Caco-2 (cell line): ENCODE measurements at regions not wholly inside any gene's neighbourhood (a gene's known extent, or its start where the extent isn't known, plus 50 kb on each side); places are given as distances from the start of the nearest gene placed in this dataset.

Experiments used
- BruUV-seq: library from RNA; stranded (reverse); fragments of 400-500 nt; replicated peaks from 2 replicates; lab custom pipeline; 2021; lab: Mats Ljungman, UMichigan
- CTCF ChIA-PET: fragments of 300-600 bp; sonication (Branson Sonifier 250); formaldehyde crosslinking; loops from one replicate; lab custom pipeline; 2022; ENCODE audit warnings: antibody characterized with exemption; lab: Charles Lee
- POLR2A ChIA-PET: fragments of 300-600 bp; sonication (Branson Sonifier 250); formaldehyde crosslinking; loops from one replicate; lab custom pipeline; 2022; ENCODE audit warnings: antibody characterized with exemption; lab: Charles Lee
- DNase-seq, 2 experiments: peaks; one replicate each; pipeline versions ENCODE4 v3.0.0 to v3.0.0-alpha.2; 2020 to 2022
- H3K27me3 ChIP-seq: replicated peaks from 2 replicates; pipeline ENCODE4 v1.6.0; 2011; ENCODE audit warnings: low read length; ENCODE audit not compliant: control insufficient read depth, insufficient read depth
- H3K36me3 ChIP-seq: 2 replicates; pipeline ENCODE4 v1.5.1; 2011; ENCODE audit warnings: low read length; ENCODE audit not compliant: control insufficient read depth, insufficient read depth
- H3K4me1 ChIP-seq: fragments of 250-450 bp; sonication (Bioruptor Pico); 2 replicates; pipeline ENCODE4 v1.5.1; 2020; ENCODE audit warnings: mild to moderate bottlenecking
- H3K4me3 ChIP-seq: 2 replicates; pipeline ENCODE4 v1.5.1; 2011; ENCODE audit warnings: low read depth, mild to moderate bottlenecking, control low read depth, low read length
- H3K9me3 ChIP-seq: fragments of 250-450 bp; sonication (Bioruptor Pico); 2 replicates; pipeline ENCODE4 v1.5.1; 2020; ENCODE audit warnings: mild to moderate bottlenecking, moderate library complexity
- H3K27ac Mint-ChIP-seq: one replicate; pipeline ENCODE4 v1.8.0; 2022; ENCODE audit warnings: mixed read lengths; ENCODE audit not compliant: unreplicated experiment
- H3K27me3 Mint-ChIP-seq: one replicate; pipeline ENCODE4 v1.8.0; 2022; ENCODE audit warnings: mixed read lengths; ENCODE audit not compliant: insufficient read depth, unreplicated experiment
- H3K36me3 Mint-ChIP-seq: one replicate; pipeline ENCODE4 v1.8.0; 2022; ENCODE audit warnings: mild to moderate bottlenecking, mixed read lengths; ENCODE audit not compliant: insufficient read depth, unreplicated experiment
- H3K4me1 Mint-ChIP-seq: one replicate; pipeline ENCODE4 v1.8.0; 2022; ENCODE audit warnings: low read depth, mixed read lengths; ENCODE audit not compliant: unreplicated experiment
- H3K4me3 Mint-ChIP-seq: one replicate; pipeline ENCODE4 v1.8.0; 2022; ENCODE audit warnings: mild to moderate bottlenecking, moderate library complexity, mixed read lengths; ENCODE audit not compliant: unreplicated experiment
- H3K9me3 Mint-ChIP-seq: one replicate; pipeline ENCODE4 v1.8.0; 2022; ENCODE audit warnings: mixed read lengths; ENCODE audit not compliant: unreplicated experiment
- CTCF ChIP-seq, 2 experiments: fragments of 200-600 bp in 1 of 2; IDR thresholded peaks; 1 replicate in 1 of 2; 2 replicates in 1 of 2; pipeline versions ENCODE4 v1.5.1 to v1.8.0; 2011 to 2022; ENCODE audit warnings: antibody characterized with exemption in 1 of 2, control low read depth in 1 of 2, inconsistent platforms in 1 of 2, low read depth in 1 of 2, low read length in 1 of 2, mild to moderate bottlenecking in 1 of 2, moderate library complexity in 1 of 2; ENCODE audit not compliant: insufficient read depth in 1 of 2, severe bottlenecking in 1 of 2, unreplicated experiment in 1 of 2
- intact Hi-C: fragments of 100-400 bp; cut with micrococcal nuclease; formaldehyde crosslinking; loops from one replicate; pipeline ENCODE4 v1.10.0; 2022; ENCODE audit not compliant: unreplicated experiment

- ChIA-PET CTCF (no interaction called here), POLR2A (no interaction called here)
- Mint-ChIP-seq H3K9me3 (no peaks in the 10 kb centered on the region), H3K27ac (no peak overlapping the region), H3K27me3 (peaks cover 11% of the 10 kb centered on the region), H3K4me3 (no peak overlapping the region), H3K36me3 (no peaks in the 10 kb centered on the region), H3K4me1 (no peaks in the 10 kb centered on the region)
- no peaks in the 10 kb centered on the region for H3K9me3 ChIP-seq
- no peaks in the 10 kb centered on the region for H3K27me3 ChIP-seq
- no peak overlapping the region for H3K4me3 ChIP-seq
- intact Hi-C loops = no loop called here
- DNase-seq = no peak
- no peaks in the 10 kb centered on the region for H3K36me3 ChIP-seq
- no TSS peak for BruUV-seq
- no peaks in the 10 kb centered on the region for H3K4me1 ChIP-seq
- no peak for TF ChIP-seq CTCF (IDR thresholded peaks at IDR 0.05; ENCODE audit: insufficient read depth in 1 of 2, low read depth in 1 of 2, low read length in 1 of 2, severe bottlenecking in 1 of 2, unreplicated experiment in 1 of 2)
These were observed 470.9 kb upstream of the STXBP6 start for GRCh38 chr14:25520821-25521220.

DNA sequence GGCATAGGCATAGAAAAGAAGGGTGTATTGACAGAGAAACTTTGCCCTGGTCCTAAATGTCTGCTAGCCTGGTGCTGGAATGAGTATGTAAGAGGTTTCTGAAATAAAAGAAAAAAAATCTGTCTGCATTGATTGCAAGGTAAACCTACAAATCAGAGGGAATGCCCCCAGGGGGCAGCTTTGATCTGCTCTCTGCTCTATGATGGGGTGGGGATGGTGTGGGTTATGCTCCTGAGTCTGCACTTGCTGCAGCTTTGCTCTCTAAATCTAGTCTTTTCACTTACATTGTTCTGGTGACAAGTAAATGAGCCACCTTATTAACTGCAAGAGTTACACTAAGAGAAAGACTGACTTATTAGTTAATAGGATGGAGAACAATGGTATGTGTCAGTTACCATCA, 468.4 kb upstream of the STXBP6 start:
- TF ChIP-seq CTCF (IDR thresholded peaks at IDR 0.05; ENCODE audit: insufficient read depth in 1 of 2, low read depth in 1 of 2, low read length in 1 of 2, severe bottlenecking in 1 of 2, unreplicated experiment in 1 of 2) = no peak
- Histone ChIP-seq H3K36me3 (no peaks in the 10 kb centered on the region), H3K4me1 (no peaks in the 10 kb centered on the region), H3K27me3 (no peaks in the 10 kb centered on the region), H3K9me3 (no peaks in the 10 kb centered on the region), H3K4me3 (no peak overlapping the region)
- Mint-ChIP-seq H3K4me1 (no peaks in the 10 kb centered on the region), H3K36me3 (no peaks in the 10 kb centered on the region), H3K27ac (no peak overlapping the region), H3K4me3 (no peak overlapping the region), H3K27me3 (peaks cover 10% of the 10 kb centered on the region), H3K9me3 (no peaks in the 10 kb centered on the region)
- no TSS peak for BruUV-seq
- intact Hi-C loops = no loop called here
- POLR2A ChIA-PET = no interaction called here
- CTCF ChIA-PET = interaction anchor here (1.4 kb wide), 1 partner anchor 19 kb away, joined by 5 read pairs; no protein-coding TSS in a partner anchor
- no peak for DNase-seq

GRCh38 chr14:25516838-25517237, 466.9 kb upstream of the STXBP6 start:
- no peak overlapping the region for H3K27ac Mint-ChIP-seq
- POLR2A ChIA-PET = no interaction called here
- H3K9me3 ChIP-seq = no peaks in the 10 kb centered on the region

More at GRCh38 chr14:25516838-25517237, 466.9 kb upstream of the STXBP6 start:
- H3K4me3 Mint-ChIP-seq = no peak overlapping the region
- no peaks in the 10 kb centered on the region for H3K27me3 ChIP-seq
- H3K4me1 ChIP-seq = no peaks in the 10 kb centered on the region
- no peak overlapping the region for H3K4me3 ChIP-seq
- no peak for DNase-seq
- no peaks in the 10 kb centered on the region for H3K36me3 Mint-ChIP-seq
- H3K9me3 Mint-ChIP-seq = no peaks in the 10 kb centered on the region
- no TSS peak for BruUV-seq
- no peaks in the 10 kb centered on the region for H3K36me3 ChIP-seq
- H3K4me1 Mint-ChIP-seq = no peaks in the 10 kb centered on the region
- no peak for TF ChIP-seq CTCF (IDR thresholded peaks at IDR 0.05; ENCODE audit: insufficient read depth in 1 of 2, low read depth in 1 of 2, low read length in 1 of 2, severe bottlenecking in 1 of 2, unreplicated experiment in 1 of 2)
- CTCF ChIA-PET = no interaction called here
- H3K27me3 Mint-ChIP-seq = peaks cover 9% of the 10 kb centered on the region
- intact Hi-C loops = no loop called here
